CD4-positive, alpha-beta T cell (primary cell): ENCODE measurements at regions not wholly inside any gene's neighbourhood (a gene's known extent, or its start where the extent isn't known, plus 50 kb on each side); places are given as distances from the start of the nearest gene placed in this dataset.
"Not testable (repeated sequence)": the region's sequence is repeated elsewhere in the genome, so short reads cannot be mapped to it uniquely, and the experiment has no call there.

Experiments used
- ATAC-seq: fragments of 200-7000 bp; cut with Tn5 transposase; one replicate; pipeline ENCODE4 v1.10.0; 2022; ENCODE audit warnings: mild to moderate bottlenecking; ENCODE audit not compliant: poor library complexity
- CTCF ChIA-PET: fragments of 350-600 bp; sonication (Branson Sonifier 250); formaldehyde crosslinking; loops from one replicate; lab custom pipeline; 2021; ENCODE audit warnings: antibody characterized with exemption, inconsistent platforms; lab: Charles Lee
- POLR2A ChIA-PET: fragments of 350-600 bp; sonication (Branson Sonifier 250); formaldehyde crosslinking; loops from one replicate; lab custom pipeline; 2021; ENCODE audit warnings: antibody characterized with exemption, inconsistent platforms; lab: Charles Lee
- DNase-seq, 14 experiments: peaks; one replicate each; pipeline ENCODE4 v3.0.0-alpha.2; 2013 to 2020; ENCODE audit warnings: mixed read lengths in 2 of 14
- H3K27ac ChIP-seq, 2 donors: one replicate each; pipeline versions ENCODE4 v1.5.1 to v1.7.0; 2013; ENCODE audit warnings: low read length in 2 of 2, low read depth in 1 of 2, mild to moderate bottlenecking in 1 of 2
- H3K27me3 ChIP-seq, 2 experiments: 1 replicate in 1 of 2; 2 replicates in 1 of 2; pipeline versions ENCODE4 v1.6.1 to v1.7.0; 2013; ENCODE audit warnings: low read length in 2 of 2, control low read depth in 1 of 2, mild to moderate bottlenecking in 1 of 2, moderate library complexity in 1 of 2; ENCODE audit not compliant: insufficient read depth in 2 of 2, control insufficient read depth in 1 of 2
- H3K36me3 ChIP-seq: one replicate; pipeline ENCODE4 v1.6.1; 2013; ENCODE audit warnings: low read length, control low read depth; ENCODE audit not compliant: insufficient read depth
- H3K4me1 ChIP-seq: one replicate; pipeline ENCODE4 v1.6.1; 2013; ENCODE audit warnings: low read length, control low read depth; ENCODE audit not compliant: insufficient read depth
- H3K4me3 ChIP-seq: one replicate; pipeline ENCODE4 v1.5.1; 2013; ENCODE audit warnings: mild to moderate bottlenecking, low read length, moderate library complexity
- H3K9me3 ChIP-seq, 2 experiments: 1 replicate in 1 of 2; 2 replicates in 1 of 2; pipeline versions ENCODE4 v1.6.1 to v1.7.0; 2013; ENCODE audit warnings: low read length in 2 of 2, mild to moderate bottlenecking in 2 of 2, control low read depth in 1 of 2, moderate library complexity in 1 of 2; ENCODE audit not compliant: control insufficient read depth in 1 of 2, insufficient read depth in 1 of 2
- H3K27ac Mint-ChIP-seq: one replicate; pipeline ENCODE4 v1.8.0; 2020; ENCODE audit warnings: mixed read lengths
- H3K27me3 Mint-ChIP-seq: one replicate; pipeline ENCODE4 v1.8.0; 2021; ENCODE audit warnings: mixed read lengths
- H3K36me3 Mint-ChIP-seq: one replicate; pipeline ENCODE4 v1.8.0; 2021; ENCODE audit warnings: low read depth, mixed read lengths
- H3K4me1 Mint-ChIP-seq: one replicate; pipeline ENCODE4 v1.8.0; 2021; ENCODE audit warnings: low read depth, mixed read lengths
- H3K4me3 Mint-ChIP-seq: one replicate; pipeline ENCODE4 v1.8.0; 2020; ENCODE audit warnings: mild to moderate bottlenecking, mixed read lengths
- H3K9me3 Mint-ChIP-seq: one replicate; pipeline ENCODE4 v1.8.0; 2020; ENCODE audit warnings: mixed read lengths
- intact Hi-C, 2 experiments: fragments of 100-400 bp; cut with DNase I in 1 of 2; cut with micrococcal nuclease in 1 of 2; formaldehyde crosslinking; loops; one replicate each; pipeline versions ENCODE4 v1.15.1 to v1.9.0; 2023 to 2025; cut with DNase I, micrococcal nuclease
- TF ChIP-seq, protein P1 (sequence below): fragments of 200-600 bp; IDR thresholded peaks from one replicate; pipeline ENCODE4 v1.8.0; 2022; ENCODE audit warnings: antibody characterized with exemption, mild to moderate bottlenecking

DNA sequence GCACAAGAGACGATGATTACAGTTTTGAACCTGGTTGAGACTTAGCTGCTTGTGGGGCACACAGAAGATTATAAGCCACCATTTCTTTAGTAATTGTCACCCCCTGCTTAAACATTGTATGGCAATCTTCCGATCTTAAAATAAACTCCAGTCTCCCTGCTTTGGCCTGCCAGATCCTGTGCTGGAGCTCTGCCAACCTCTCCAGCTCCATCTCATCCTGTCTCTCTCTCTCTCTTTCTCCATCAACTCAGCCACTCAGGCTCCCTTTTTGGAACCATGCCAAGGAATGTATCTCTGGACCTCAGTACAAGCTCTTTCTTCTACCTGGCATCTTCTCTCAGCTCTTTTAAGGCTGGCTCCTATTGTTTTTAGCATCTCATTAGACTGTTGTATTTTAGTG is 1053.2 kb downstream of the REEP3 start:
- ChIA-PET POLR2A (no interaction called here), CTCF (no interaction called here)
- no peaks in the 10 kb centered on the region for H3K27me3 Mint-ChIP-seq
- Histone ChIP-seq H3K27ac (no peak overlapping the region), H3K27me3 (no peaks in the 10 kb centered on the region), H3K4me3 (no peak overlapping the region), H3K36me3 (no peaks in the 10 kb centered on the region), H3K9me3 (peaks cover 0 to 19% of the 10 kb centered on the region in 2 experiments), H3K4me1 (no peaks in the 10 kb centered on the region)
- ATAC-seq (no peak), DNase-seq (no peak)
- intact Hi-C loops = no loop called here
- H3K4me1 Mint-ChIP-seq = no peaks in the 10 kb centered on the region
- TF ChIP-seq, protein P1, sequence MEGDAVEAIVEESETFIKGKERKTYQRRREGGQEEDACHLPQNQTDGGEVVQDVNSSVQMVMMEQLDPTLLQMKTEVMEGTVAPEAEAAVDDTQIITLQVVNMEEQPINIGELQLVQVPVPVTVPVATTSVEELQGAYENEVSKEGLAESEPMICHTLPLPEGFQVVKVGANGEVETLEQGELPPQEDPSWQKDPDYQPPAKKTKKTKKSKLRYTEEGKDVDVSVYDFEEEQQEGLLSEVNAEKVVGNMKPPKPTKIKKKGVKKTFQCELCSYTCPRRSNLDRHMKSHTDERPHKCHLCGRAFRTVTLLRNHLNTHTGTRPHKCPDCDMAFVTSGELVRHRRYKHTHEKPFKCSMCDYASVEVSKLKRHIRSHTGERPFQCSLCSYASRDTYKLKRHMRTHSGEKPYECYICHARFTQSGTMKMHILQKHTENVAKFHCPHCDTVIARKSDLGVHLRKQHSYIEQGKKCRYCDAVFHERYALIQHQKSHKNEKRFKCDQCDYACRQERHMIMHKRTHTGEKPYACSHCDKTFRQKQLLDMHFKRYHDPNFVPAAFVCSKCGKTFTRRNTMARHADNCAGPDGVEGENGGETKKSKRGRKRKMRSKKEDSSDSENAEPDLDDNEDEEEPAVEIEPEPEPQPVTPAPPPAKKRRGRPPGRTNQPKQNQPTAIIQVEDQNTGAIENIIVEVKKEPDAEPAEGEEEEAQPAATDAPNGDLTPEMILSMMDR = no peak
- no peak overlapping the region for H3K4me3 Mint-ChIP-seq
- no peaks in the 10 kb centered on the region for H3K36me3 Mint-ChIP-seq
- H3K27ac Mint-ChIP-seq = no peak overlapping the region
- no peaks in the 10 kb centered on the region for H3K9me3 Mint-ChIP-seq

GRCh38 chr10:64576497-64576896 is 1055.3 kb downstream of the REEP3 start:
- no peaks in the 10 kb centered on the region for H3K4me1 ChIP-seq
- peaks cover 0 to 19% of the 10 kb centered on the region in 2 experiments for H3K9me3 ChIP-seq
- no peak overlapping the region for H3K27ac ChIP-seq
- H3K9me3 Mint-ChIP-seq = peaks cover 3% of the 10 kb centered on the region
- intact Hi-C loops = no loop called here
- no peaks in the 10 kb centered on the region for H3K36me3 Mint-ChIP-seq
- POLR2A ChIA-PET = no interaction called here
- H3K4me3 ChIP-seq = no peak overlapping the region
- H3K27ac Mint-ChIP-seq = no peak overlapping the region
- DNase-seq = peak in 1 of 14 experiments; percentile 10
- no peak for ATAC-seq
- H3K4me3 Mint-ChIP-seq = no peak overlapping the region
- H3K36me3 ChIP-seq = no peaks in the 10 kb centered on the region
- H3K4me1 Mint-ChIP-seq = no peaks in the 10 kb centered on the region
- no peaks in the 10 kb centered on the region for H3K27me3 ChIP-seq
- TF ChIP-seq, protein P1 = no peak
- H3K27me3 Mint-ChIP-seq = no peaks in the 10 kb centered on the region
- CTCF ChIA-PET = no interaction called here

GRCh38 chr10:64578757-64579156 is 1057.6 kb downstream of the REEP3 start:
- H3K4me1 ChIP-seq, H3K27ac ChIP-seq, H3K36me3 Mint-ChIP-seq, DNase-seq, H3K27me3 Mint-ChIP-seq, H3K27ac Mint-ChIP-seq, H3K27me3 ChIP-seq, intact Hi-C loops, POLR2A ChIA-PET, CTCF ChIA-PET, H3K4me3 ChIP-seq, ATAC-seq, H3K9me3 Mint-ChIP-seq, H3K4me3 Mint-ChIP-seq, H3K4me1 Mint-ChIP-seq, H3K36me3 ChIP-seq: not testable (repeated sequence)
- peaks cover 0 to 19% of the 10 kb centered on the region in 2 experiments for H3K9me3 ChIP-seq

GRCh38 chr10:64586934-64587503 is 1065.8 kb downstream of the REEP3 start:
- H3K36me3 ChIP-seq = no peaks in the 10 kb centered on the region
- Mint-ChIP-seq H3K4me1 (no peaks in the 10 kb centered on the region), H3K36me3 (no peaks in the 10 kb centered on the region), H3K9me3 (peaks cover 12% of the 10 kb centered on the region), H3K27me3 (no peaks in the 10 kb centered on the region), H3K4me3 (no peak overlapping the region), H3K27ac (no peak overlapping the region)
- DNase-seq = no peak
- intact Hi-C loops = no loop called here
- H3K27me3 ChIP-seq = no peaks in the 10 kb centered on the region
- H3K27ac ChIP-seq = no peak overlapping the region
- H3K4me1 ChIP-seq = no peaks in the 10 kb centered on the region
- ATAC-seq = no peak
- ChIA-PET POLR2A (no interaction called here), CTCF (no interaction called here)
- H3K4me3 ChIP-seq = no peak overlapping the region
- H3K9me3 ChIP-seq = no peaks in the 10 kb centered on the region
- TF ChIP-seq, protein P1 = no peak
